ENCODE measurements at regions not wholly inside any gene's neighbourhood (a gene's known extent, or its start where the extent isn't known, plus 50 kb on each side); places are given as distances from the start of the nearest gene placed in this dataset.
"Not testable (repeated sequence)": the region's sequence is repeated elsewhere in the genome, so short reads cannot be mapped to it uniquely, and the experiment has no call there.

- no peak for DNase-seq (ENCODE audit: low spot score)
Measured at GRCh38 chr4:120299631-120300030, 233.0 kb upstream of the MAD2L1 start.

- DNase-seq (ENCODE audit: low spot score) = no peak
Measured at GRCh38 chr4:120293341-120293740, 226.7 kb upstream of the MAD2L1 start.

GRCh38 chr4:120291541-120291940, 224.9 kb upstream of the MAD2L1 start:
- DNase-seq (ENCODE audit: low spot score) = no peak

GRCh38 chr4:120290553-120290952, 223.9 kb upstream of the MAD2L1 start:
- no peak for DNase-seq (ENCODE audit: low spot score)

GRCh38 chr4:120286813-120287212, 220.2 kb upstream of the MAD2L1 start:
- no peak for DNase-seq (ENCODE audit: low spot score)

- no peak for DNase-seq (ENCODE audit: low spot score)
Measured at GRCh38 chr4:120281581-120281980, 214.9 kb upstream of the MAD2L1 start.

- DNase-seq (ENCODE audit: low spot score) = no peak
Measured at GRCh38 chr4:120277391-120277790, 210.7 kb upstream of the MAD2L1 start.

GRCh38 chr4:120266602-120267001, 200.0 kb upstream of the MAD2L1 start:
- no peak for DNase-seq (ENCODE audit: low spot score)

- DNase-seq (ENCODE audit: low spot score) = no peak
Measured at GRCh38 chr4:120263618-120264017, 197.0 kb upstream of the MAD2L1 start.

GRCh38 chr4:120261117-120261516, 194.5 kb upstream of the MAD2L1 start:
- DNase-seq (ENCODE audit: low spot score) = no peak

GRCh38 chr4:120256112-120256775, 189.6 kb upstream of the MAD2L1 start:
- DNase-seq (ENCODE audit: low spot score) = not testable (repeated sequence)

GRCh38 chr4:120238277-120238973, 171.8 kb upstream of the MAD2L1 start:
- no peak for DNase-seq (ENCODE audit: low spot score)

GRCh38 chr4:120236873-120237272, 170.2 kb upstream of the MAD2L1 start:
- DNase-seq (ENCODE audit: low spot score) = no peak

GRCh38 chr4:120232050-120232449, 165.4 kb upstream of the MAD2L1 start:
- no peak for DNase-seq (ENCODE audit: low spot score)

- DNase-seq (ENCODE audit: low spot score) = no peak
Measured at GRCh38 chr4:120228086-120228485, 161.4 kb upstream of the MAD2L1 start.

GRCh38 chr4:120227554-120227953, 160.9 kb upstream of the MAD2L1 start:
- DNase-seq (ENCODE audit: low spot score) = no peak

GRCh38 chr4:120225527-120225926, 158.9 kb upstream of the MAD2L1 start:
- DNase-seq (ENCODE audit: low spot score) = peak; percentile 24

GRCh38 chr4:120218981-120219380, 152.3 kb upstream of the MAD2L1 start:
- DNase-seq (ENCODE audit: low spot score) = no peak

- no peak for DNase-seq (ENCODE audit: low spot score)
Measured at GRCh38 chr4:120215350-120215749, 148.7 kb upstream of the MAD2L1 start.

GRCh38 chr4:120211408-120212015, 144.9 kb upstream of the MAD2L1 start:
- DNase-seq (ENCODE audit: low spot score) = no peak

- DNase-seq (ENCODE audit: low spot score) = no peak
Measured at GRCh38 chr4:120209706-120210105, 143.1 kb upstream of the MAD2L1 start.

- no peak for DNase-seq (ENCODE audit: low spot score)
Measured at GRCh38 chr4:120207021-120207420, 140.4 kb upstream of the MAD2L1 start.

GRCh38 chr4:120202222-120202621, 135.6 kb upstream of the MAD2L1 start:
- DNase-seq (ENCODE audit: low spot score) = no peak

Measured in LoVo (cell line).